ENCODE measurements at regions not wholly inside any gene's neighbourhood (a gene's known extent, or its start where the extent isn't known, plus 50 kb on each side); places are given as distances from the start of the nearest gene placed in this dataset.

DNA sequence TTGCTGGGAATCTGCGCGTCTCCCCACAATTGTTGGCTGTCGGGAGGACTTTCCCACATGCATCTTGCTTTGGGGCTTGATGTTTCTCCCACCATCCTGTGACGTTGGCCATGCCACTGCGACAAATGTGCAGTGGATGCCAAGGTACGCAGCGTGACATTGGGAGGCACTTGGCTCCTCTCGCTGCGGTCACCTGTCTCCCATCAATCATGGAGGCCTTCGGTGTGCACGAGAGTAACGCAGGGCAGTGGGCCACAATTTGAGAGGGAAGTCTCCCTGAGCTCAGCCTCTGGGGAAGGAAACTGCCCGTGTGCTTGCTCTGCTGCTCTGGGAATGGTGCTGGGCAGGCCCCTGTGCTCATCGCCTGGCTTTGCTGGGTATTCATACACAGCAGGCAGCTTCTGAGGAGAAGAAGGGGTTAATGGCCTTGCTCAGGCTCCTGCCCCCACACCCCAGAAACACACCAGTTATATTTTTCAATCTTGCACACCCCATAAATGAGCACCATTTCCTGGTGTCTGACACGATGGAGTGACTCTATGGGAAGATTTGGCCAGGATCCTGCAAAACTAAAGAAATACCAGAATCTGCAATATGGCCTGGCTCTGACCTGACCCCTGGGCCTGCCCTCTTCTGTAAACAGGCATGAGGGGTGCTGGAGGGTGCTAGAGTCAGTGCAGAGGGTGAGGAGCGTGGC is 153.5 kb downstream of the ADAMTS15 start:
- ATAC-seq: no peak
- Mint-ChIP-seq H3K4me1 (no peaks in the 10 kb centered on the region), H3K27me3 (no peaks in the 10 kb centered on the region), H3K27ac (no peak overlapping the region), H3K36me3 (ENCODE audit: low read depth) (peaks cover 2% of the 10 kb centered on the region), H3K4me3 (no peak overlapping the region)
- no peaks in the 10 kb centered on the region for H3K9me3 ChIP-seq (ENCODE audit: control insufficient read depth, low read length, poor library complexity, severe bottlenecking)
- no peak for DNase-seq

DNA sequence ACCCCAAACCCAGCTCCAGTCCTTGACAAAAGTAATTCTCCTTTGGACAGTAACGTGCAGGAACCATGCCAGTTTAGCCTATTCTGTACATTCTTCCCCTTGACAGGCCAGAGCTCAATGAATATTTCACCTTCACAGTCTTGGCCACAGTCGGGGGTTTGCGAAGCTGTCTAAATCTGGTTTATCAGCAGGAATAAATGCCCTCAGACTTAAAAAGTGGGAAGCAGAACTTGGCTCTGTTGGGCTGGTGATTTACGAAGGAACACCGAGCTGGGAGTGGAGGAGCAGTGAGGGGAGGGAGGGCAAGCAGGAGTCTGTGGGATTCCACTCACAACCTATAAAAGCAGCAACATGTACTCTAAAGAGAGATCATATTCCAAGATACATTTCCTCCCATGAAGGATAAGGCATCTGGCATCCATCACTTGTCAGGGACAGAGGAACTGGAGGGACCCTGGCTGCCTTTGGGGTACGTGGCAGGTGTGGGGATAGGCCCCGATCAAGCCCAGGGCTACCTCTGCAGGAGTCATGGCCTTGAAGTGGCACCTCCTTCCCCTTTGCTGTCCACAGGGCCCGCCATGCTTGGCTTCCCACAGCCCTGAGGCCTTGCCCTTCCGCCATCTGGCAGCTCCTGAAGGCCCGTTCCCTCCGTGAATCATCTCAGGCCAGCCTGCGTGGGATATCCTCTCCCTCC is 154.3 kb downstream of the ADAMTS15 start:
- DNase-seq (no peak), ATAC-seq (no peak)
- Mint-ChIP-seq H3K4me1 (no peaks in the 10 kb centered on the region), H3K4me3 (no peak overlapping the region), H3K36me3 (ENCODE audit: low read depth) (peaks cover 2% of the 10 kb centered on the region), H3K27me3 (no peaks in the 10 kb centered on the region), H3K27ac (no peak overlapping the region)
- H3K9me3 ChIP-seq (ENCODE audit: control insufficient read depth, low read length, poor library complexity, severe bottlenecking): no peaks in the 10 kb centered on the region

DNA sequence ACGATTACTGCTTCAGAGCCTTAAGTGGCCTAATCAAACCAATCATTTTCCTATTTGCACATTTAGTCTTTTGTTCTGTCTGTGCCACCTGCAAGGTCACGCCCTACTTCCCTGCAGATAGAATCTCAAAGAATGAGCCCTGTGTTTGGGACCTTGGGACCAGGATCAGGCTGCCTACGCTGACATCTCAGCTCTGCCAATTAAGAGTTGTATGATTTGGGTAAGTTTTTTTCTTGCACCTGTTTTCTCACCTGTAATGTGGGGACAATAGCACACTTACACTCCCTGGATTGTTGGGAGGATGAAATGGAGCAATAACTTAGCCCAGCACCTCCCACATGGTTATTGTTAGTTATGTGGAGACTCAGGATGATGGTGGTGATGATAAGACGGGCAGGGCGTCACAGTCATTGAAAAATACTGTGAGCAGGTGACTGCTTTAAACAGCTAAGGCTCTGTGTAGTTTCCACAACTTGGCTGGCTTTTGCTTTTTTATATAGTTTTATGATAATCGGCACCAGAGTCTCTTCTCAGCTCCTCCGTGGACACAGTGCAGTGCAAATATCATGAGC is 155.0 kb downstream of the ADAMTS15 start:
- ATAC-seq (no peak), DNase-seq (no peak)
- no peaks in the 10 kb centered on the region for H3K27me3 Mint-ChIP-seq
- no peaks in the 10 kb centered on the region for H3K4me1 Mint-ChIP-seq
- no peak overlapping the region for H3K4me3 Mint-ChIP-seq
- no peak overlapping the region for H3K27ac Mint-ChIP-seq
- peaks cover 2% of the 10 kb centered on the region for H3K36me3 Mint-ChIP-seq (ENCODE audit: low read depth)
- H3K9me3 ChIP-seq (ENCODE audit: control insufficient read depth, low read length, poor library complexity, severe bottlenecking): no peaks in the 10 kb centered on the region

DNA sequence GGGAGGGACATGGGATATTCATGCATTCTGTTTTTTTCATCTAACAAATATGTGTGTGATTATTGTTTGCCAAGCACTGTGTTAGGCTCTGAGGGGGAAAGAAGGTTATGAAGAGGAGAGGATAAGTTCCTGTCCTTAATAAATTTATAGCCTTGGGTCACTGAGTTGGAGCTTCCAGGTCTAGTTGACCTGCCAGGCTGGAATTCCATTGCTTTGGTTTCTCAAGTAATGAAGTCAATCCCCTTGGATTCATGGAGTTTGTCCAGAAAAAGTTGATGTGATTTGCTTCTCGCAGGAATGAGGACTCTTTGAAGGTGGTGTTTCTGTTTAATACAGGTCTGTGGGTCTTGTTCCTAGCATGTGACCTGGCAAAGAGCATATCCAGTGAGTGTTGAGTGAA is 156.2 kb downstream of the ADAMTS15 start:
- Mint-ChIP-seq H3K4me1 (no peaks in the 10 kb centered on the region), H3K36me3 (ENCODE audit: low read depth) (peaks cover 2% of the 10 kb centered on the region)

DNA sequence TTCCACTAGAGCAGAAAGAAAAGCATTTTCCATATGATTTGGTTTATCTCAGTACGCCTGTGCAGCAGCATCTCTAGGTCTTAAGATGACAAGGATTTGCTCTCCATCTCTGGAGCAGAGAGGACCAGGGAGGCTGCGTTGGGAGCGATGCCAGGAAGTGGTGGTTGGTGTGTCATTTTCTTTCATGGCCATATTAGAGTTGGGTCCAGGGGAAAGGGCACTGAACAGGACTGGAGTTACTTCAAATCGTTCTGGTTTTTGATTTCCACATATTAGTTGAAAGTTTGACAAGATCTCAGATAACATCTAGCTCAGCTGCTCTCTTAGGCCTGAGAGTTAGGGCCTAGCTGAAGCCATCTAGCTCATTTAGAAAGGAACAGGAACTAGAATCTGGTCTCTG is 157.7 kb downstream of the ADAMTS15 start:
- H3K27ac Mint-ChIP-seq: no peak overlapping the region
- no peak overlapping the region for H3K4me3 Mint-ChIP-seq
- no peaks in the 10 kb centered on the region for H3K4me1 Mint-ChIP-seq
- H3K36me3 Mint-ChIP-seq (ENCODE audit: low read depth): peaks cover under 1% of the 10 kb centered on the region
- H3K9me3 ChIP-seq (ENCODE audit: control insufficient read depth, low read length, poor library complexity, severe bottlenecking): no peaks in the 10 kb centered on the region
- DNase-seq: no peak
- no peak for ATAC-seq
- no peaks in the 10 kb centered on the region for H3K27me3 Mint-ChIP-seq

More for the DNA sequence above, 156.2 kb downstream of the ADAMTS15 start:
- DNase-seq: no peak
- Mint-ChIP-seq H3K4me3 (no peak overlapping the region), H3K27ac (no peak overlapping the region), H3K27me3 (no peaks in the 10 kb centered on the region)
- ATAC-seq: no peak
- no peaks in the 10 kb centered on the region for H3K9me3 ChIP-seq (ENCODE audit: control insufficient read depth, low read length, poor library complexity, severe bottlenecking)

DNA sequence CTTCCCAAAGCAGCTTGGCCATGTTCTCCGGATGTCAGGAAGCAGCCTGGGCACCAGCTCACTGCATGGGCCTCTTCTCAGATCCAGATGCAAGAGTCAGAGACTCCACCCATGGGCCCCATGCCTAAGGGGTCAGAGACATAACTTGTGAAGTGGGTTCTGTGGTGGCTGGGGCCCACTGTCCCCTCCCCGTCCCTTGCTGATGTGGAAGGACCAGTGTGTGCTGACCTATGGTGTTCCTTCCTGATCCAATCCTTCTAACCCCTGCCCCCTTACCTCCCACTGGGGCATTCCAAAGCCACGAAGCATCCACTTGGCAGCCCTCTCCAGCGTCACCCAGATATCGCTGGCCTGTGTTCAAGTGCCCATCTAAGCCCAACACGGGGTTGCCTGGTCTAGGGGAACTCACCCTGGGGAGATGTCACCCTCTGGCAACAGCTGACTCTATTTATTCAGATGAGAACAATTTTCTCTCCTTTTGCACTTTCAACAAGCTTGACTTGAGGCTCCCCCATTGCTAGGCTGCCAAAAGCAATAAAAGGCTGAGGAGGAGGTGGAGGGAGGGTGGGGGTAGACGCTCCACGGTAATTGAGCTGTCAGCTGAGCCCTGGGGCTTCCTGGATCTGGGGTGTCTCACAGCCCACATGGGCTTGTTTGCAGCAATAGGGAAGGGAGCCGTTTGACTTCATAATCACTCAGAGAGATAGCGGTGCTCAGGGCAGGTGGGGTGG is 158.5 kb downstream of the ADAMTS15 start:
- Mint-ChIP-seq H3K4me1 (no peaks in the 10 kb centered on the region), H3K27me3 (no peaks in the 10 kb centered on the region), H3K36me3 (ENCODE audit: low read depth) (no peaks in the 10 kb centered on the region), H3K4me3 (no peak overlapping the region), H3K27ac (no peak overlapping the region)
- ATAC-seq: no peak
- no peaks in the 10 kb centered on the region for H3K9me3 ChIP-seq (ENCODE audit: control insufficient read depth, low read length, poor library complexity, severe bottlenecking)
- DNase-seq: no peak

DNA sequence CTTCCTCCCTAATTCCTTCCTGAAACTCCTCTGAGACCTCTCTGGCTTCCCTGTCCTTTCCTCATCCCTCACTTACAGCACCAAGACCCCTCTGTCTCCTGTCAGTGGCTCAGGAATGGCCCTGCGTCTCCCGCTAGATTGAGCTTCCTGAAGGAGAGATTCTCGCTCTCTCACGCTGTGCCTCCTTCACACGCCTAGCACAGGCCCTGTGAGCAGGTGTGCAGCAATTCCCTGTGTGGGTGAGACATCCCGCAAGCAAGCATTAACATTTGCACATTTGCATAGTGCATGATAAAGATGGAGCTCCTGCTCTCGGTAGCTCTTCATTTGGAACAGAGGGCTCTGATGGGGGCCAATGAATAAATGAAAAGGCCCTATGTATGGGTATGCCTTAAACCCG is 159.8 kb downstream of the ADAMTS15 start:
- H3K4me3 Mint-ChIP-seq: no peak overlapping the region
- no peaks in the 10 kb centered on the region for H3K4me1 Mint-ChIP-seq
- no peaks in the 10 kb centered on the region for H3K9me3 ChIP-seq (ENCODE audit: control insufficient read depth, low read length, poor library complexity, severe bottlenecking)
- no peaks in the 10 kb centered on the region for H3K27me3 Mint-ChIP-seq
- ATAC-seq: no peak
- H3K36me3 Mint-ChIP-seq (ENCODE audit: low read depth): no peaks in the 10 kb centered on the region
- H3K27ac Mint-ChIP-seq: no peak overlapping the region
- DNase-seq: no peak

DNA sequence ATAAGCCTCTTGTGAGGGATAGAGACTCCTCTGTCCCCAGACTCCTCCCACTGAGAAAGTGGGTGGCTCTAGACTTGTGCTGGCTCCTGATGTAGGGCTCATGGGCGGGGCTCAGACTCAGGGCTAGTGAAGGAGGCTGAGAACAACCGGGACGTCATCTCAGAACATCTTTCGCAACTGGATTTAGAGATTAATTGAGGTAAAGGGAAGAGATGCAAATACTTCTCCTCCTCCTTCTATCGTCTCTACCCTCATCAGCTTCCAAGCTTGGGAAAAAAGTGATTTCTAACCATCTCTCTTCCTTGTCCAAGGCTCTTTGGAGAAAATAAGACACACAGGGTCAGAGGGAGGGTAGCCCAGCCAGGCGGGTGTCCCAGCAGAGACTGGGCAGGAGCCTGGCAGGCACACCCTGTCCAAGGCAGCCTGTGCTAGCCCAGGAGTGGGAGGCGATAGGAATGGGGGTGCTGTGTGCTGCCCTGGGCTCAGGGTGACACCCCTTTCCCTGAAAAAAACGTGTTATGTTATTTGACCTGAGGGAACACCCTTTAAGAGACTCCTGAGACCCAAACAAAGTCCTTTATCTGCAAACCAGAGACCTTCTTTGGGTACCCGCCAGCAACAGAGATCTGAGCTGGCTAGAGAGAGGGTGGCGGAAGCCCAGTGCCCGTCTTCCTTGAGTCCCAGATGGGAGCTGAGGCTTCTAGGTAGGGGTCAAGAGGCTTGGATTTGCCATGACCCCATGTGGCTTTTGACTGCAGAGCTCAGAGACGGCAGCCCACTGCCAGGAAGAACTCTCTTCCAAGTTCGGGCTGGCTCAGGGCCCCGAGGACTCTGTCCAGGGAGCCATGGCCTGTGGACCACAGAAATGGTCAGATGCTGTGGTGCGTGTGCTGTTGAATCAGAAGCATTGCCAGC is 160.9 kb downstream of the ADAMTS15 start:
- DNase-seq (no peak), ATAC-seq (no peak)
- no peaks in the 10 kb centered on the region for H3K4me1 Mint-ChIP-seq
- no peak overlapping the region for H3K27ac Mint-ChIP-seq
- no peaks in the 10 kb centered on the region for H3K27me3 Mint-ChIP-seq
- H3K9me3 ChIP-seq (ENCODE audit: control insufficient read depth, low read length, poor library complexity, severe bottlenecking): no peaks in the 10 kb centered on the region
- H3K36me3 Mint-ChIP-seq (ENCODE audit: low read depth): no peaks in the 10 kb centered on the region
- no peak overlapping the region for H3K4me3 Mint-ChIP-seq

DNA sequence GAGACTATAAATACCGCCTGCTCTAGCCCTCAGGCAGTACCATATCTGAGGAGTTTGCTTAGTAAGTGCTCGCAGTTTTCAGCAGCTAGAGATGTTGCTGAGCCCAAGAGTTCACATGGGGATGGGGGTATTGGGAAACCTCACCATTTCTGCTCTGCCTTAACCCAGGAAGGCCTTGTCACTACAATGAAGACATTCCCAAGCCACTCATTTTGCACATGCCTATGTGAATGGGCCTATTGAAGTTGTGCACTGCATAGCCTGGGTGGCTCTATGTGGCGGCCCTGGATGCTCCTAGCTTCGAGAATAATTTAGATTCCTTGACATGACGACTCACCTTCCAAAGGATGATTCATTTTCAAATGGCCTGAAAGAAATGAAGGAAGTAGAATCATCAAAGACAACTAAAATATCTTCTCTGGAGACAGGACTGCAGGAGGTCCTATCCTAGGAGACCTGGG is 163.4 kb downstream of the ADAMTS15 start:
- Mint-ChIP-seq H3K27ac (no peak overlapping the region), H3K4me3 (no peak overlapping the region), H3K36me3 (ENCODE audit: low read depth) (no peaks in the 10 kb centered on the region), H3K27me3 (no peaks in the 10 kb centered on the region), H3K4me1 (no peaks in the 10 kb centered on the region)
- H3K9me3 ChIP-seq (ENCODE audit: control insufficient read depth, low read length, poor library complexity, severe bottlenecking): no peaks in the 10 kb centered on the region
- ATAC-seq (no peak), DNase-seq (no peak)

DNA sequence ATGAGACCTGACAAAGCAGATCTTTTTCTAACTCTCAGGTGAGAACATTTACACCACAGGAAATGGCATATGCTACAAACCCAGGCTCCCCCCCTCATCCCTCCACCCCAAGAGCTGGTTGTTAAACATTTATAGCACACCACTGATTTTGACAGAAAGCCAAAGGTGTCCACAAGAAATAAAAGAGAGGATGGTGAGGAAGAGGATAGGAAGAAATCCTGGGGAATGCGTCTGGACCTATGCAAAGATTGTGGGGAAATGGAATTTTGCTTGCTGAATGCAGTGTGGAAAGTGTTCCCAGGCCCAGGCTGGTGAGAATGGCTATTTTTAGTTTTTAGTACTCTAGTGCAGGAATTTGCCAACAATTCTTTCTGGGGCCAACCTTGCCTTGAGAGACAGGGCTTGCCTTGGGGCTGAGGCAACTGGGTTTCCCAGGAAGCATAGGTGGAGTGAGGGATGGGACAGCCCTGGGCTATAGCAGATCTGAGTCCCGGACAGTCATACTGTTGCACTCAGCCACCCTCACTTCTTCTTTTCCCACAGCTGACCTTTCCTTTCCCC is 163.9 kb downstream of the ADAMTS15 start:
- Mint-ChIP-seq H3K4me3 (no peak overlapping the region), H3K4me1 (no peaks in the 10 kb centered on the region), H3K27ac (no peak overlapping the region), H3K27me3 (no peaks in the 10 kb centered on the region), H3K36me3 (ENCODE audit: low read depth) (no peaks in the 10 kb centered on the region)
- no peaks in the 10 kb centered on the region for H3K9me3 ChIP-seq (ENCODE audit: control insufficient read depth, low read length, poor library complexity, severe bottlenecking)
- no peak for ATAC-seq
- no peak for DNase-seq

DNA sequence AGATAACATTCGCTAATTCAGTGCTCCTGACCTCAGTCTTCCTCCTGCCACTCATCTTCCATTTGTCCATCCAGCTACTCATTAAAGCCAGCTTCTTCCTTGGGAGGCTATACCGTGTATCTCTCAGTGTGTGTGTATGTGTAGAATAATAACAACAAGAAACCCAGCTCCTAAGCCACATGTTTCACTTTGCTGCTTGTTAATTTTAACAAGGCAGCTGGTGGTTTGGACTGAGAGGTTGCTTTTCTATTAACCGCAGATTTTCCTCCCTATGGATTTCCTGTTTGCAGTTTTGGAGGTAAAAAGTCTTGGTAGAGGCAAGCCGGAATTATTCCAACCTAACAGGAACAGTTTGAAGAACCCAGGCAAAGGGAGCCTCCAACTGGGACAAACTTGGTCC is 165.0 kb downstream of the ADAMTS15 start:
- H3K9me3 ChIP-seq (ENCODE audit: control insufficient read depth, low read length, poor library complexity, severe bottlenecking): no peaks in the 10 kb centered on the region
- Mint-ChIP-seq H3K27ac (no peak overlapping the region), H3K4me1 (no peaks in the 10 kb centered on the region), H3K27me3 (no peaks in the 10 kb centered on the region), H3K4me3 (no peak overlapping the region), H3K36me3 (ENCODE audit: low read depth) (no peaks in the 10 kb centered on the region)
- no peak for ATAC-seq
- no peak for DNase-seq

DNA sequence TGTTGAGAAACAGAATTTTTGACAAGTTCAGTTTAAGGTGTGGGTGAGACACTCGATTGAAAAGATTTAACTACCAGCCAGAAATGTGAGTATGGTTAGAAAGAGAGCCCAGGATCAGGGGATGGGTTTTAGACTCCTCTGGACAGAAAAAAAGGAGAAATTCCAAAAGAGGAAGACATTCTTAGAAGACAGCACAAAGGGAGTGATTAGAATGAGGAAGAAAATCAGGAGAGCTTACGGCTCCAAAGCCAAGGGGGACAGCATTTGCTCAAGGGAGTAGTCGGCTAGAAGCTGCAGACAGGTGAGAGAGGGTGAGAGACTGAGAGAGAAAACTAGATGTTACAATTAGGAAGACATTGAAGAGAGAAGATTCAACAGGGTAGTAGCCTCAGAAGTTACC is 166.1 kb downstream of the ADAMTS15 start:
- H3K9me3 ChIP-seq (ENCODE audit: control insufficient read depth, low read length, poor library complexity, severe bottlenecking): no peaks in the 10 kb centered on the region
- ATAC-seq: no peak

More for the DNA sequence above, 166.1 kb downstream of the ADAMTS15 start:
- no peak overlapping the region for H3K4me3 Mint-ChIP-seq
- no peak for DNase-seq
- no peaks in the 10 kb centered on the region for H3K4me1 Mint-ChIP-seq
- H3K27me3 Mint-ChIP-seq: no peaks in the 10 kb centered on the region
- no peak overlapping the region for H3K27ac Mint-ChIP-seq
- no peaks in the 10 kb centered on the region for H3K36me3 Mint-ChIP-seq (ENCODE audit: low read depth)

All from T-helper 17 cell (primary cell).